ENCODE measurements at regions not wholly inside any gene's neighbourhood (a gene's known extent, or its start where the extent isn't known, plus 50 kb on each side); places are given as distances from the start of the nearest gene placed in this dataset.

GRCh38 chr18:26700201-26700600, 151.8 kb upstream of the KCTD1 start:
- peak; percentile 23 to 27 for DNase-seq

DNA sequence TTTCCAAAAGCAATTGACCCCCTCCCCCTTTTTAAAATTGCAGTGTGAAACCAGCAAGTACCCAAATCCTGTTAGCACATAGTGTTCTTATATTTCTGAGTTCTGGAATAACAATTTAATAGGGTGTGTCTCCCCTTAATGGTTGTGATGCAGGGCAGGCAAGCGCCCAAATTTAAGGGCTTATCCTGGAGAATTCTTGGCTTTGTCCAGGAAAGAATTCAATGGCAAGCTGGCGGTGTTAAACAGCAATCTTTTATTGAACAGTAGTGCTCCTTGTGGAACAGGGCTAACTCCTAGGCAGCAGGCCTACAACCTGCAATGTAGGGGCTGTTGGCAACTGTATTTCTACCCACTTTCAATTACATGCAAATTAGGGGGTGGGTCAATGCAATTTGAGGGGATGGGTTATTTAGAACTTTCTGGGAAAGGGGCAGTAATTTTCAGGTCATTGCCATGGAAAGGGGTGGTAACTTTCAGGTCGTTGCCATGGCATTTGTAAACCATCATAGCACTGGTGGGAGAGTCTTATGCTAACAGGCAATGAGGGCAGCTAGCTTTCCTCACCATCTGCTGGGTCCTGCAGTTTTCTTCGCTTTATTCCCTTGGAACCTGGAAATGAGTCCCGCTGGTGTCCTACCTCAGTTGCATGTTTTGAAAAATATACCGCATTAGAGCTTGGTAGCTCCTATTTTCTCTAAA, 149.0 kb upstream of the KCTD1 start:
- no peak for DNase-seq

DNA sequence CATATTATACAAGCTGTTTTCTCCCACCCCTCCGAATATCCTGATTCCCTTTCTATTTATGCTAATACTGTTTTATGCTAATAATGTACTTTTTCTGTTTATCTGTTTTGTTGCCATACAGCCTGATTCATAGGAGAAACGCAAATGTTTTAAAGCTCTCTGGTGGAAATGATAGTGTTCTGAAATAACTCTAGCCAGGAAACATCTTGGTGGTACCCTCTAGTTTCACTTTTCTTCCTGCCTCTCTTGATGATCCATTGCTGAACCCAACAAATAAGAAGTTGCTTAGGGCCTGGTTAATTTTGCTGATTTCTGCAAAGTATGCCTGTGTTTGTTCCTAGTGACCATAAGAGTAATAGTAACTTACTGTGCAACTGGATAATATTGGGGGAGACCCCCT, 148.4 kb upstream of the KCTD1 start:
- DNase-seq: no peak

DNA sequence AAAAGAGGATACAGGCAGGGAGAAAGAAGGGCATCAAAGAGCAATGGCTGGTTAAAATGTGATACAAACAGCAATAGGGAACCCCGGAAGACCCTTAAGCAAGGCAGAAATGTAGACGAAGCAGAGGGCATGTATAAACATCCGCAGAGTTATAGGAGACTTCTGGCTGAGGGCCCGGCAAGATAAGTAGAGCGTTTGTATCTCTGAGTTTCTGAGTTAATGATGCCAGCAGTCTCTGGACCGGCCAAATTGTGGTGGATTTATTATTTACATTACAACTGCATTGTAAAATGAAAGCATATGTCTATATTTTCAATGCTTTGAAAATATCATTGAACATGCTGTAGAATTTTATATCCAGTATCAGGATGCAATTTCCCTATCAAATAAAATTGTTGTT, 148.0 kb upstream of the KCTD1 start:
- DNase-seq: no peak

GRCh38 chr18:26689226-26689879, 141.0 kb upstream of the KCTD1 start:
- no peak for DNase-seq

- no peak for DNase-seq
These were observed 138.2 kb upstream of the KCTD1 start for GRCh38 chr18:26686532-26686931.

- no peak for DNase-seq
These were observed 137.2 kb upstream of the KCTD1 start for GRCh38 chr18:26685438-26686157.

DNA sequence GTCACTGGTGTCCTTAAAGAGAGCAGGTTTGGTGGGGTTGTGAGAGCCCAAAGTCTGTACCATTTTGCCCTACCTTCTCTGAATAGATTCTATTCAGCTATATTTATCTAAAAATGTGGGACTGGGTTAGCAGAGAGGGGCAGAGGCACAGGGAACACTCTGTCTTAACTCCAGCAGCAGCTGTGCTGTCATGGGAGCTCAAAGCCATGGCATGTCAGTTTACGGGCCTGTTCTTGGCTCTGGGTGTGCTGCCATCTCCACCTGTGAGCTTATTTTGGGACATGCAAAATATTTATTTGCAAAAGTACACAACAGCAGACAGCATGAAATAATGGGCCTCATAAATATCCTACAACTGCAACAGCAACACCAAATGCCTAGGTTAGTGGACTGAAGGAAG, 129.6 kb upstream of the KCTD1 start:
- no peak for DNase-seq

GRCh38 chr18:26667046-26667445, 118.7 kb upstream of the KCTD1 start:
- DNase-seq: no peak

DNA sequence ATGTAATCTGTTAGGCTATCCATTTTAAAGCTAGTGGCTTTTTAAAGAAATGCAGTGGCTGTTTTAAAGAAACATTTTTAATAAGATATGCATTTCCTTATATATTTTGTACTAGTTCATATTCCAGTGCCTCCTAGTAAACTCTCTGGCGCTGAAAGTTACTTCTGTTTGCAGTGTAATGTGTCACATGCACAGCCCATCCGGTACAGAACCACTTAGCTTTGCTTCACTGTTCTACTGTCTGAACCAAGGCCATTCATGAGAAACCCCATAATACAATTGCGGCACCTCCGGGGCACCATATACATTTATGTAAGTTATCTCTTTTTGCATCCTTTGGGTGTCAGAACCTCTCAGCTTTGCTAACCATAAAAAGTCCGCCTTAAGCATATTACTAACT, 114.6 kb upstream of the KCTD1 start:
- DNase-seq: no peak

GRCh38 chr18:26657631-26658581, 109.6 kb upstream of the KCTD1 start:
- no peak for DNase-seq

DNA sequence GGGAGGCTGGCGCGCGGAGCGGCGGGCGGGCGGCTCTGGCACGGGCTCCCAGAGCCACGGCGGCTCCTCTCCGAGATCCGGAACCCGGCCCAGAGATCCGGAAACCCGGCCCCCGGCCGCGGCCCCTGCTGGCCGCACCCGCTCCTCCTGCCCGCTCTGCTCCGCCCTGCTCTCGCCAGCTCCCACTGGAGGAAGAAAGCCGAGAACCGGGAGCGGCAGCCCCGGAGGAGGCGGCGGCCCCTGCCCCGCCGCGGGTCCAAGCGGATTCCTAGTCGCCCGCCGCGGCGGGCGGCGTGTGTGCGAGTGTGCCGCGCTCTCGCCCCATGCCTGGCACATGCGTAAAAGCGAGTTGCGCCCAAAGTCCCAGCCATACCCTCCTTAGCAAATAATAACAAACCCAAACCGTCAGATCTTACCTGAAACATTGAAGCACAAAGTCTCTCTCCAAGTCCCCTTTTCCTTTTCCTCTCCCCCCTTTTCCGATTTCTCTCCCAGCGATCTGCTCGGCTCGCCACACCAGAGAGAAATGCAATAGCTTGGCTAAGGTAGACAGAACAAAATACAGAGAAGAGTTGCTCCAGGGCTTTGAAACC, 108.7 kb upstream of the KCTD1 start:
- peak in 1 of 2 experiments; percentile 6 for DNase-seq

GRCh38 chr18:26656431-26656943, 108.1 kb upstream of the KCTD1 start:
- no peak for DNase-seq

DNA sequence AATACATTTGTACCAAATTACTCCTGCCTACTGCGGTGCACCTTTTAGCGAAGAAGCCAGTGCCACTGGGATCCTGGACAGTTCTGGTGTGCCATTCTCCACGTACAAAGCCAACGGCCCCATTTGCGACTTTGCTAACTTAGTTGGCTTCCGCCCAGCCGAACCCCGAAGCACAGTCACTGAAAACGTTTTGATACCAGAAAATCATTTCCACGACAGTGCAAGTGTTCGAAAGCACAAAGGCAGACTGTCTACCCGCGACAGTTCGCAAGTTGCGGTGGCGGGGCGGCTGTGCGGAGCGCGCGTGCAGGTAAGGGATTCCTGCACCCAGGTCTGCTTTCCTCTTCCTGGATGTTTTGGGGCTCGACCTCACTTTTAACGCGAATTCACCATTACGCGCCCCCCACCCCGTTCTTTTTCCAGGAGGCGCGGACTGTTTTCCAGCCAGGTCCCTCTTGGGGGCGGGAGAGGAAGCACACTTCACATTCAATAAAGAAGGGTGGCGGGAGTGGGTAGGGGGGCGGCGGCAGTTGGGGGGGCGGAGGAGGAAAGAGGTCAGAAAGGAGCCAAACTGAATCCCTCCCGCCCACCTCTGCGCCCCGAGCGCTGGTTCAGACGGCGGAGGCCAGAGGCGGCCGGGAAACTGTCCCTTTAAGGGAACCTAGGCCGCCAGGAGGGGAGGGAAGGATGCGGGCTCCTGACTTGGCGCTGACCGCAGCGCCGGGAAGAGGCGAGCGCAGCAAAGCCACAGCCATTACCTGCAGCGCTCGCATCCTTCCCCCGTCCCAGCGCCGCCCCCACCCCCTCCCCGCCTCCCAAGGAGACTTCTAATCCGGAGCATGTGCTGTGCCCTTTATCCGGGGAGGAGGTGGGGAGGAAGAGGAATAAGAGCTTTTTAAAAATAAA, 107.4 kb upstream of the KCTD1 start:
- no peak for DNase-seq

DNA sequence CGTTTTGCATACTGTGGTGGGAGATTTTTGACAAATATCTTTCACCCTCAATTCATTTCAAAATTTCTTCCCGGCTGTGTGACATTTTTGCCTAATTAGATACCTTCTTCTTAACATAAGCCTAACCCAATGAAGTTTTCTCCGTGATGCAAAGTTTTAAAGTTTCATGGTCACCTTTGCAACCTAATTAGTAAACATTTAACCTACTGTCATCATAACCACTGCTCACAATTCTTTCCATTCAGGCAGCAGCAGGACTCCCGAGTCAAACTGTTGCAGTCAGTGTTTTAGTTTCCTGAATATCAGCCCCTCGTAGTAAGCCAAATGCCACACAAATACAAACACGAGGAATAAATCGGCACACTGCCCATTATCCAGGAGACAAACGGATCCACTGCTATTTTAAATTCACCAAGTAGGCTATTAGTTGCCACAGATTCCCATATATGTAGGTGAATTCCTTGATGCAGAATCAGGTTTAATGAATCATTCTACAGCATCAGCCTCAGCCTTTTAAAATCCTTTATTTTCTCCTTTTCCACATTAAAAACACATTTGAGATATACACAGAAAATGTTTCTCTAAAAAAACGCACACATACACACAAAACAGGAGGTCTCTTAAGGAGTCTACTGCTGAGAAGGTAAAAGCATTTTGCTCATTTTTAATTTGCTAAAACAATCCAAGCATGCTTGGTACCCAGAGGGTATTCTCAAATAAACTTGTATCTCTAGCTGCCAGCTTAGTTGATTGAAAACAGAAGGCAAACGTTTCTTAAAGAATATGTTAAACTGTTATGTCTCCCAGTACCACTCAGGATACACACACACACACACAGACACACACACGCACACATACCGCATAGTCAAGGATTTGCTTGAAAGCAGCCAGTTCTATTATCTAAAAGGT, 106.5 kb upstream of the KCTD1 start:
- no peak for DNase-seq

GRCh38 chr18:26653943-26654615, 105.7 kb upstream of the KCTD1 start:
- DNase-seq: no peak

- no peak for DNase-seq
These were observed 104.1 kb upstream of the KCTD1 start for GRCh38 chr18:26652501-26652900.

DNA sequence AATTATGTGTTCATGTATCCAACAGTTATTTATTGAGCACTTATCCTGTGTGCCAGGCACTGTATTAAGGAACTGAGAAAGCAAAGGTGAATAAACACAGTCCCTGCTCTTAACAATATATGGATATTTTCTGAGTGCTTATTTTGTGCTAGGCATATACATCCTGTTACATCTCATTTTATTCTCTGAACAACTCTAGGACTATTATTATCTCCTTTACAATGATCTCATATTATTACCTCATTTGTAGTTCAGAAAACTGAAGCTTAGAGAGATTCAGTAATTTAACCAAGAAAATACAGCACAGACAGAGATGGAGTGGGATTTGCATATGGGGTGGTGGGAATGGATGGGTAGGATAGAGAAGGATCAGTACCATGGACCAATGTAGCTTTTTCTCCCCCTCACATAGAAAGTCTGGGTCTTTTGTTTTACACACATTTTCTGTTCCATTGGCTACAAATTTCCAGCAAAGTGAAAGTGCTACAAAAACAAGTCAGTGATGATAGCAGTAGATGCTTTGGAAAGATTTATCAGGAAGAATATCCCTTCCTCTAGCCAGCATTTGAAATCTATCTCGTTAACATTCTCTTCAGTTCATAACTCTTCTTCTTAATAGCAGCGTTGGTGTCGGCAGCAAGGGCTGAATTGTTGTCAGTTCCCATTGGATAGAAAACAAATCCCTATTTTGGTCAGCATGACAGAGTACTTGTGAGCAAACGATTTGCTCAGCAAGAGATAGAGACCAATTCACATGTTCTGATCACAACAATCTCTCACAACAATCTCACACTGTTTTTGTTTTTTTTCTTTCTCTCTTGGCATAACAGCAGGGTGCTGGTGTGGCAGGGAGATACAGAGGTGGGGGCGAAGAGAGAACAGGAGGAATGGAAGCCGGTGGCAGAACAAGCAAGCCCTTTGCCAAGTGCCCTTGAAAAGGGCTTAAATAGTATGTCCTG, 102.2 kb upstream of the KCTD1 start:
- DNase-seq: no peak
